Nephron progenitor cell (in vitro differentiated cells): ENCODE measurements at regions not wholly inside any gene's neighbourhood (a gene's known extent, or its start where the extent isn't known, plus 50 kb on each side); places are given as distances from the start of the nearest gene placed in this dataset.
A peak's percentile ranks its signal among the peaks of the same experiment; 100 is the strongest.

Experiments
- DNase-seq: peaks from one replicate; pipeline ENCODE4 v3.0.0; 2021
- H3K27ac Mint-ChIP-seq: 2 replicates; pipeline ENCODE4 v1.8.0; 2021; ENCODE audit warnings: mild to moderate bottlenecking, moderate library complexity, mixed read lengths
- H3K27me3 Mint-ChIP-seq: 2 replicates; pipeline ENCODE4 v1.8.0; 2021; ENCODE audit warnings: mild to moderate bottlenecking, low read depth, mixed read lengths; ENCODE audit not compliant: poor library complexity
- H3K36me3 Mint-ChIP-seq: 2 replicates; pipeline ENCODE4 v1.8.0; 2021; ENCODE audit warnings: low read depth, mixed read lengths
- H3K4me1 Mint-ChIP-seq: 2 replicates; pipeline ENCODE4 v1.8.0; 2021; ENCODE audit warnings: mixed read lengths
- H3K4me3 Mint-ChIP-seq: 2 replicates; pipeline ENCODE4 v1.8.0; 2021; ENCODE audit warnings: mild to moderate bottlenecking, moderate library complexity, mixed read lengths
- H3K9me3 Mint-ChIP-seq: 2 replicates; pipeline ENCODE4 v1.8.0; 2021; ENCODE audit warnings: mild to moderate bottlenecking, moderate library complexity, mixed read lengths
- TF ChIP-seq, protein P1 (sequence below): fragments of 200-600 bp; sonication (generic); IDR thresholded peaks from 2 replicates; pipeline ENCODE4 v1.5.0; 2021; ENCODE audit warnings: antibody characterized with exemption

DNA sequence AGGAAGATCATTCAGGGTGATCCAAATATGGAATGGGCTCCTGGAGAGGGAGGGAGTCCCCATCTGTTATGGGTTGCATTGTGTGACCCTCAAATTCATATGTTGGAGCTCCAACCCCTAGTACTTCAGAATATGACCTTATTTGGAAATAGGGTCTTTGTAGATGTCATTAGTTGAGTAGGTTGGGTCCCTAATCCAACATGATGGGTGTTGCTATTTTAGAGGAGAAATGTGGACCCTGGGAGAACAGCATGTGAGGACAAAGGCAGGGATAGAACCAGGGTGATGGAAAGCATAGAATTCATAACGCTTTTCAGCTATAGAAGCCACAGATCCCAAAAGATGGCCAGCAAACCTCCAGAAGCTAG, 91.5 kb upstream of the SMNDC1 start:
- Mint-ChIP-seq H3K36me3 (no peaks in the 10 kb centered on the region), H3K4me1 (peaks cover 86% of the 10 kb centered on the region), H3K4me3 (no peak overlapping the region), H3K27ac (peak overlapping the region; percentile 76), H3K9me3 (no peaks in the 10 kb centered on the region), H3K27me3 (peaks cover 10% of the 10 kb centered on the region)
- no peak for DNase-seq
- TF ChIP-seq, protein P1, sequence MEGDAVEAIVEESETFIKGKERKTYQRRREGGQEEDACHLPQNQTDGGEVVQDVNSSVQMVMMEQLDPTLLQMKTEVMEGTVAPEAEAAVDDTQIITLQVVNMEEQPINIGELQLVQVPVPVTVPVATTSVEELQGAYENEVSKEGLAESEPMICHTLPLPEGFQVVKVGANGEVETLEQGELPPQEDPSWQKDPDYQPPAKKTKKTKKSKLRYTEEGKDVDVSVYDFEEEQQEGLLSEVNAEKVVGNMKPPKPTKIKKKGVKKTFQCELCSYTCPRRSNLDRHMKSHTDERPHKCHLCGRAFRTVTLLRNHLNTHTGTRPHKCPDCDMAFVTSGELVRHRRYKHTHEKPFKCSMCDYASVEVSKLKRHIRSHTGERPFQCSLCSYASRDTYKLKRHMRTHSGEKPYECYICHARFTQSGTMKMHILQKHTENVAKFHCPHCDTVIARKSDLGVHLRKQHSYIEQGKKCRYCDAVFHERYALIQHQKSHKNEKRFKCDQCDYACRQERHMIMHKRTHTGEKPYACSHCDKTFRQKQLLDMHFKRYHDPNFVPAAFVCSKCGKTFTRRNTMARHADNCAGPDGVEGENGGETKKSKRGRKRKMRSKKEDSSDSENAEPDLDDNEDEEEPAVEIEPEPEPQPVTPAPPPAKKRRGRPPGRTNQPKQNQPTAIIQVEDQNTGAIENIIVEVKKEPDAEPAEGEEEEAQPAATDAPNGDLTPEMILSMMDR, result no peak

DNA sequence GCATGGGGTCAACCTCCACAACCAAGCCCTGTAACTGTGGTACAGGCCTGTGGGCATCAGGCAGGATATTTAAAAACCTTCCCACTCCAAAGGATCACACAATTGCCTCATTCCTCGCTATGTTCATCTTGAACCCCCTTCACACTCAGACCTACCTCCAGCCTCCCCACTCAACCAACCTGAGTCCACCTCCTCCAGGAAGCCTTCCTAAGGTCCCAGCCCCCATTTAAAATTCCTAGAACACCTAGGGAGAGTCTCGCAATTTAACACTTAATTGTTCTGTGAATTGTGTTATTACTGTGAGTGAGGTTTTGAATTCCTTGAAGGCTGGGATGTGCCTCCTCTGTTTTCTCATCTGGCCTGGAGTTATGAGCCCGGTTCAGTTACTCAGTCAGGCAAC, 93.1 kb upstream of the SMNDC1 start:
- no peak for DNase-seq
- TF ChIP-seq, protein P1, result no peak
- peaks cover 83% of the 10 kb centered on the region for H3K4me1 Mint-ChIP-seq
- H3K36me3 Mint-ChIP-seq, result no peaks in the 10 kb centered on the region
- peak overlapping the region; percentile 3 for H3K4me3 Mint-ChIP-seq
- no peaks in the 10 kb centered on the region for H3K9me3 Mint-ChIP-seq
- peaks cover 12% of the 10 kb centered on the region for H3K27me3 Mint-ChIP-seq
- H3K27ac Mint-ChIP-seq, result peak overlapping the region; percentile 78

DNA sequence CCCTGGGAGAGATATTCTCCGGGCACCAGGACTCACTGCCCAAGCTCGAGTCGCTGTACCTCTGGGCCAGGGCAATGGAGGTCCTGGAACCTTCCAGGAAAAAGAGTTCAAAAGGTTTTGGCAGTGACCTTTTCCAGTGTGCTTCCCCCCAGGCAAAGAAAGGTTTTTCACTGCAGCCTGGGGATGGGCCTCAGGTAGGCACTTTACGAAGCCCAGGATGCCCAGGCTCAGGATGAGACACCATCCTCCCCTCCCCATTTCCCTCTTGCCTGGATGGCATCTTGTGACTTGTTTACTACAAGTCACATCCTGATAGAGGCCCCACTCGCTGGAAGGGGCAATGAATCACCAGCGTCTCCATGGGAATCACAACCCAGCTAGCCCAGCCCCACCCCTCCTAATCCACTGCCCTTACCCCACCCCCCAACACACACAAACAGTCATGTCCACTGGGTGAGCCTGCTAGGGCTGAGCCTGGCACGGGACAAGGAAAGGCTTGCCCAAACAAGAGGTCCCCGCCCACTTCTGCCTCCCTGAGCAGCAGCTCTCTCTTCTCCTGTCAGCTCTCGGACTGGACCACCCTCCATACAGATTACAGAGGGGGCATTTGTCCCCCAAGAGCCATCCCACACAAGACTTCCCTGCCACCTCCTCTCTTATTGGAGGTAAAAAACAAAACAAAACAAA, 93.8 kb upstream of the SMNDC1 start:
- peaks cover 76% of the 10 kb centered on the region for H3K4me1 Mint-ChIP-seq
- peak overlapping the region; percentile 78 for H3K27ac Mint-ChIP-seq
- H3K9me3 Mint-ChIP-seq, result no peaks in the 10 kb centered on the region
- H3K4me3 Mint-ChIP-seq, result peak overlapping the region; percentile 7
- H3K36me3 Mint-ChIP-seq, result no peaks in the 10 kb centered on the region
- TF ChIP-seq, protein P1, result no peak
- H3K27me3 Mint-ChIP-seq, result peaks cover 12% of the 10 kb centered on the region
- DNase-seq, result peak; percentile 49

DNA sequence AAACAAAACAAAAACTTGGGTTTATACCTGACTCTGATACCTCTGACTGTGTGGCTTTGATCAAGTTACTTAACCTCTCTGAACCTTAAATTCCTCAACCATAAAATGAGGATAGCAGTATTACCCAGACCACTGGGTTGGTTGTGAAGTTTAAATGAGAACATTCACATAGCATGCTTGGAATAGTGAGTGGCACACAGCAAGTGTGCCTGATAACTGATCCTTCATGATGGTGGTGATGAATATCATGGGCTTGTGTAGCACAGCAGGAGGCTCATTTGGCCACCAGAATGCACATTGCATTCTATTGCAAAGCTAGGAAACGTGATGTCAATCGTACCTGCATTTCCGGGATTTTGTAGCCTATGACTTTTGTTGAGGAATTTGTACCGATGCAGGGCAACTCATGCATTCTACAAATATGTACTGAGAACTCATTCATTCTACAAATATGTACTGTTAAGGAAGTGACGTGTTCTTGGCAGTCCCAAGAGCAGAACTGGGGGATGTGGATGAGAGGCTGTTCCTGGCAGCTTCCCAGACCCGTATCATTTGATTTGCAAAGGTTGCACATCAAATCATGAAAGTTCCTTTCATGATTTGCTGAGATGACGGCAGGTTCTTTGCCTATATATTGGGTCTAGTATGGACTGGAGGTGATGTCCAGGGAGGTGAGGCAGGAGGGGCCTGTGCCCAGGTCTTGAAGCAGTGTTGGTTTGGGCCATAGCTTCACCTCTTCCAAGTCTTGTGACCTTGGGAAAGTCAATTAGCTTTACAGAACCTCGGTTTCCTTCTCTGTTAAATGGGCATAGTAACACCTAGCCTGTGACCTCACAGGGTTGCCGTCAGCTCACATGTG, 94.6 kb upstream of the SMNDC1 start:
- Mint-ChIP-seq H3K9me3 (no peaks in the 10 kb centered on the region), H3K36me3 (no peaks in the 10 kb centered on the region), H3K4me3 (peak overlapping the region; percentile 7), H3K4me1 (peaks cover 72% of the 10 kb centered on the region), H3K27ac (peak overlapping the region; percentile 77), H3K27me3 (peaks cover 12% of the 10 kb centered on the region)
- no peak for DNase-seq
- TF ChIP-seq, protein P1, result no peak

DNA sequence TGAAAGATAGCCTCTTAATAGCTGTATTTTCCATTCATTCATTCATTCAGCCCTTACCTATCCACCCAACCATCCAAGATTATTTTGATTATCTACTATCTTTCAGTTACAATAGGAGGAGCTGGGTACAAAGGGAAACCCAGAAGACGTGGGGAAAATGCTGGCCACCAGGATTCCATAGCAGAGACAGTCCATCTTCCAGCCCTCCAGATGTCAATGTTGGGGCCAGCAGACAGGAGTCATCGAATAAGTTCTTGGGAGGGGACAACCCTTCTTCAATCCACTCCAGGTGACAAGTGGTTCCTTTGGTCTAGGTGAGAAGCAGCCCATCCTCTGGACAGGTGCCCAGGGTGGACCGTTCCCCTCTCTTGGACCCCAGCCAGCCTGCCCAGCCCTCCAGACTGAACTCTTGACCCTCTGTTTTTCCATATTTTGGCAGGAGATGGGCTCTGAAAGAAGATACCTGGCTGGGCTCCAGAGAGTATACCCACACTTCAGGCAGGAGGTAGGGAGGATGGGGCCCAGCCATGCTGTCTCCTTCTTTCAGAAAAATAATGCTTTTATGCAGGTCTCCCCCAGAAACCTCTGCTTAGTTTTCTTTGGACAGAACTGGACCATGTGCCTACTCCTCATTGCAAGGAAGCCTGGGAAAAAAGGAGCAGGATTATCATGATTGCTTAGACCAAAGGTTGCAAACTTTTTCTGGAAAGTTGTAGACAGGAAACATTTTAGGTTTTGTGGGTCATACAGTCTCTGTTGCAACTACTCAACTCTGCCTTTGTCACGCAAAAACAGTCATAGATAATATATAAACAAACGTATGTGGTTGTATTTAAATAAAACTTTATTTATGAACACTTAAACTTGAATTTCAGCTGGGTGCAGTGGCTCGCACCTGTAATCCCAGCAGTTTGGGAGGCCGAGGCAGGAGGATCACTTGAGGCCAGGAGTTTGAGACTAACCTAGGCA, 95.5 kb upstream of the SMNDC1 start:
- H3K27me3 Mint-ChIP-seq, result peaks cover 8% of the 10 kb centered on the region
- TF ChIP-seq, protein P1, result no peak
- DNase-seq, result no peak
- peaks cover 70% of the 10 kb centered on the region for H3K4me1 Mint-ChIP-seq
- peak overlapping the region; percentile 77 for H3K27ac Mint-ChIP-seq
- H3K4me3 Mint-ChIP-seq, result no peak overlapping the region
- no peaks in the 10 kb centered on the region for H3K9me3 Mint-ChIP-seq
- no peaks in the 10 kb centered on the region for H3K36me3 Mint-ChIP-seq
